ENCODE measurements at regions not wholly inside any gene's neighbourhood (a gene's known extent, or its start where the extent isn't known, plus 50 kb on each side); places are given as distances from the start of the nearest gene placed in this dataset.

DNA sequence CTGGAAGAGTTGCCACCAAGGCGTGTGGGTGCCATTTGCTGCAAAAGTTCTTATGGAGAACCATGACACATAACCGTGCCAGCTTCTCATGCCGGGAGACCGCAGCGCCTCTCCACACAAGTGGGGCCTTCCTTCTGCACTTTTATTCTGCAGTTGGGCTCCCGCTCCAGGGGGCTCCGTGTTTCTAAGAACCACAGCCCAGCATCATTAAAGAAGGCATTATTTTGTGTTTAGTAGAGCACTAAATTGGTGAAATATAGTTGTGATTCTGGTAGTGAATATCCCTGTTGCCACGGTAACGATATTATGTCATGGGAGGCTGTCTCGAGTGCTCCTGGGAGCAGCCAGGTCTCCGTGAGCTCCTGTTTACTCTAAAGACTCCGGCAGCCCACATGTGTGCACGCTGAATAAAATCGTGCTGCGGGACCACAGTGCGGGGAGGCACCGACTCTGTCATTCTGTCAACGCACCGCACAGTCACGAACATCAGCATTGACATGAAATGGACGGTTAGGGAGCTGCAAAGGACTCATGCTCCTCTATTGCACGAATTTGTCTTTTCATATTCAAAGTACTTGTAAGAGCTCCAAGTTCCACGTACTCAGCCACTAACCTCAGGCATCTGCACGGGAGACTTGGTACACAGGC lies 68.8 kb upstream of the PITRM1 start:
- Histone ChIP-seq H3K4me3 (no peak overlapping the region), H3K36me3 (no peaks in the 10 kb centered on the region), H3K27me3 (no peaks in the 10 kb centered on the region), H3K4me1 (peaks cover 0 to 9% (median 0%) of the 10 kb centered on the region in 4 donors), H3K27ac (peak overlapping the region in 1 of 4 donors; percentile 72), H3K9me3 (no peaks in the 10 kb centered on the region)
- DNase-seq (ENCODE audit: low spot score in 2 of 2): no peak
- TF ChIP-seq POLR2A (IDR thresholded peaks at IDR 0.05): no peak
- no peak for TF ChIP-seq EP300 (IDR thresholded peaks at IDR 0.05)
- TF ChIP-seq, protein P1, sequence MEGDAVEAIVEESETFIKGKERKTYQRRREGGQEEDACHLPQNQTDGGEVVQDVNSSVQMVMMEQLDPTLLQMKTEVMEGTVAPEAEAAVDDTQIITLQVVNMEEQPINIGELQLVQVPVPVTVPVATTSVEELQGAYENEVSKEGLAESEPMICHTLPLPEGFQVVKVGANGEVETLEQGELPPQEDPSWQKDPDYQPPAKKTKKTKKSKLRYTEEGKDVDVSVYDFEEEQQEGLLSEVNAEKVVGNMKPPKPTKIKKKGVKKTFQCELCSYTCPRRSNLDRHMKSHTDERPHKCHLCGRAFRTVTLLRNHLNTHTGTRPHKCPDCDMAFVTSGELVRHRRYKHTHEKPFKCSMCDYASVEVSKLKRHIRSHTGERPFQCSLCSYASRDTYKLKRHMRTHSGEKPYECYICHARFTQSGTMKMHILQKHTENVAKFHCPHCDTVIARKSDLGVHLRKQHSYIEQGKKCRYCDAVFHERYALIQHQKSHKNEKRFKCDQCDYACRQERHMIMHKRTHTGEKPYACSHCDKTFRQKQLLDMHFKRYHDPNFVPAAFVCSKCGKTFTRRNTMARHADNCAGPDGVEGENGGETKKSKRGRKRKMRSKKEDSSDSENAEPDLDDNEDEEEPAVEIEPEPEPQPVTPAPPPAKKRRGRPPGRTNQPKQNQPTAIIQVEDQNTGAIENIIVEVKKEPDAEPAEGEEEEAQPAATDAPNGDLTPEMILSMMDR (IDR thresholded peaks at IDR 0.05): no peak
- WGBS, 2 donors: 85 to 90% methylated on average over 24 of the region's 24 CpGs

DNA sequence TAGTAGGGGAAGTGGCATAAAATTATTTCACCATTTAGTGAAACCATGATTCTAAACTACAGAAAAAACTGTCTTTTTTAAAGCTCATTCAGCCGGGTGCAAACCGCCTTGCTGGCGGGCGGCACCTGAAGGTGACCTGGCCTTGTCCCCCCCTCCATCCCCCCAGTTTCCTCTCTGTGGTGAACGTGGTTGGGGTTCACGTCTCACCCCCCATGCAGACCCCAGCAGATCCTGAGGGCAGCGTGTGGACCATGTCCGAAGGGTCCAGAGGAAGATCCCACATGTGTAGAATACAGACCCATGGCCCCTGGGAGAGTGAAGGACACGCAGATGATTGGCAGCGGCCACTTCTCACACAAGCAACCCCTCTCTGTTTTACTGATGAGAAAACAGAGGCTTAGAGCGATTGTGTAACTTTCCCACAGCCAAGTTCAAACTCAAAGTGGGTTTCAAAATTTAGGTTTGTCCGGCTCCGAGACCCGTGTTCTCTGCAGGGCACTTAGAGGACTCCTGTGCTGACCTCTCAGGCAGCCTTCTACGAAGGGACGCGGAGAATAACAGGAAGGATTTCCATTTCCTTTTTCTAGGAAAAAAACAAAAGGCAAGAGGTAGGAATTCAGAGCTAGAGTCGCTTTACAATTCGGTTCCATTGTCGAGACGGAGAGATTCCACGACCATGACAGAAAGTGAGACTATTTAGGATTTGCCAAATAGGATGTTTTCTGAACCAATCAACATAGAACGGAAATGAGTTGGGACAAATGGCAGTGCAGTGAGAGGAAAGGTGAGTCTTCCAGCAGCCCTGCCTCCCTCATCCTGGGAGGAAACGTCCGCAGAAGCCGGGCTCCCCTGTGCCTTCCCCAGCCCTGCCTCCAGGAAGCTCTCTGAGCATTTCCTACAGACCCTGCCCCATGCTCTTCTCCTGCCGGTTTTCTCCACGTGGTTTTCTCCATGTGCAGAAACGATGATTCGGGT lies 67.6 kb upstream of the PITRM1 start:
- 75 to 77% methylated on average over 30 of the region's 30 CpGs for WGBS, 2 donors
- H3K27ac ChIP-seq: peak overlapping the region in 1 of 4 donors; percentile 72
- peak overlapping the region in 2 of 4 donors; percentile 1 to 22 for H3K4me3 ChIP-seq
- no peaks in the 10 kb centered on the region for H3K27me3 ChIP-seq
- peaks cover 0 to 9% (median 0%) of the 10 kb centered on the region in 4 donors for H3K4me1 ChIP-seq
- DNase-seq (ENCODE audit: low spot score in 2 of 2): no peak
- no peaks in the 10 kb centered on the region for H3K9me3 ChIP-seq
- TF ChIP-seq POLR2A (IDR thresholded peaks at IDR 0.05): no peak
- TF ChIP-seq, protein P1 (IDR thresholded peaks at IDR 0.05): no peak
- peak in 1 of 2 donors; percentile 14 for TF ChIP-seq EP300 (IDR thresholded peaks at IDR 0.05)
- H3K36me3 ChIP-seq: no peaks in the 10 kb centered on the region

DNA sequence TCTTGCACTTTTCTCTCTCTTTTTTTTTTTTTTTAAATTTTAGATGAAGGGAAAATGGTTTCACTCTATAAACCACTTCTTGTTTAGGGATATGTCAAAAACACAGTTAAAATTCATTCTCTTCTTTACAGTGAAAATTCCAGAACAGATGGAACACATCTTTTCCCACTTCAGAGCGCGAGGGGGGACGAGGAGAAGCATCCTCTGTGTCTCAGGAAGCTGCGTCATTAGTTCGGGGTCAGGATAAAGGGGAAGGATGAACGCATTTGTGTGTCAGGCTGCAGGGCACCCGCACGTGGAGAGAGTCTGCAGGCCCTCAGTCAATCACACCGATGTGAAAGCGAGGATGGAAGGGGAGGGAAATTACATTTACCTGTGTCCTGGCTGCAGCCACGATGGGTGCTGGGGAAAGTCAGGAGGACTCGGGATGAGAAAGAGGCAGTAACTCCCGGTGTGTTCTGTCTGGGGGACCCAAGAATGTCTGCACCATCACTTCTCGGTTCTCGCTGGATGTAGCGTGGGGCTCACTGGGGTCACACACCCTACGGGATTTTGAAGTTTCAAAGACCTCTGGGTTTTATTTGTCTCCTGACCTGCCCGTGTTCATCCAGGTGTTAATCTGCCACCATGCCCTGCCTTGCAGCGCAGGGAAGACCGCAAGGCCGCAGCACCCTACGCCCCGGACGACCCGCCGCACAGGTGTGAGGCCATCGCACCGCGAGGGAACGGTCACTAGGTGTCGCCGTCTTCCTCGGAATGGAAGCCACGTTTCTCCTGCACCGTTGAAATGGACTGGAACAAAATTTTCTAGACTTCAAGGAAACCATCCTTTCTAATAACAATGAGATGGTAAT lies 66.7 kb upstream of the PITRM1 start:
- 31 to 36% methylated on average over 35 of the region's 35 CpGs for WGBS, 2 donors
- peak overlapping the region in 1 of 4 donors; percentile 72 for H3K27ac ChIP-seq

DNA sequence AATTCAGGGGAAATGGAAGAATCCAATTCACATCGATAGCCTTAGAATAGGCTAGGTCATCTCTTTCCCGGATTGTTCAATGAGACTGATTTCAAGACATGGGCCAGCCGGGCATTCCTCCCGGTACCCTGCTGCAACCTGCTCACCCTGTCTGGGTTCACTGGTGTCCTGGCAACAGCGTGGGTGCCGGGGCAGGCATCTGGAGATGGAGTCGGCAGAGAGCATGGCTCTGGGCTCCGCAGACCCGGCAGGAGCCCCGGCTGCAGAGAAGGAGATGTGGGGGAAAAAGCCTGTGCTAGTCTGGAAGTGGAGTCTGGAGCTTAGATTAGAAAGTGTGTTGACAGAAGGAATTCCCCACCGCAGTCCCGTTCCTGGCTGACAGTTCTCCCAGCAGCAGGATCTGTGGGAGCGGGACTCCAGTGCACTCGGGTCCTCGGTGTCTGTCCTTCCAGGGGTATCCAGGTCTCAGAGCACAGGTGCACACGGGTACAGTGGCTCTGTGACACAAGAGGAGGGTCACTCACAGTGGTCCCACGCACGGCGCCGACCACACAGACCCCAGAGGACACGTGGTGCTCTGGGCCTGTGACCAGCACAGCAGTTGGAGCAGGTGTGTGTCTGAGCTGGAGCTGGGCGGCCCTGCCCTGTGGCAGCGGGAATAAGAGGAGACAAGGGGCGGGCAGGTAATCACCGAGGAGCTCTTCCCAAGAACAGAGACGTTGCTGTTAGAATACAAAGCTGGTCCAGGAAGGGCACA lies 65.7 kb upstream of the PITRM1 start:
- no peaks in the 10 kb centered on the region for H3K36me3 ChIP-seq
- 79 to 81% methylated on average over 24 to 26 of the region's 26 CpGs for WGBS, 2 donors
- no peak overlapping the region for H3K27ac ChIP-seq

More for the DNA sequence above, 66.7 kb upstream of the PITRM1 start:
- DNase-seq (ENCODE audit: low spot score in 2 of 2): peak; percentile 52 to 84
- Histone ChIP-seq H3K4me3 (no peak overlapping the region), H3K36me3 (no peaks in the 10 kb centered on the region), H3K27me3 (no peaks in the 10 kb centered on the region), H3K9me3 (no peaks in the 10 kb centered on the region), H3K4me1 (peaks cover 0 to 9% (median 0%) of the 10 kb centered on the region in 4 donors)
- TF ChIP-seq EP300 (IDR thresholded peaks at IDR 0.05) (peak in 1 of 2 donors; percentile 69), POLR2A (IDR thresholded peaks at IDR 0.05) (no peak)
- TF ChIP-seq, protein P1 (IDR thresholded peaks at IDR 0.05): peak; percentile 84 to 95 (median 86)

More for the DNA sequence above, 65.7 kb upstream of the PITRM1 start:
- Histone ChIP-seq H3K27me3 (no peaks in the 10 kb centered on the region), H3K9me3 (no peaks in the 10 kb centered on the region), H3K4me1 (peaks cover 0 to 9% (median 0%) of the 10 kb centered on the region in 4 donors), H3K4me3 (no peak overlapping the region)
- no peak for DNase-seq (ENCODE audit: low spot score in 2 of 2)
- TF ChIP-seq EP300 (IDR thresholded peaks at IDR 0.05): no peak
- TF ChIP-seq, protein P1 (IDR thresholded peaks at IDR 0.05): no peak
- TF ChIP-seq POLR2A (IDR thresholded peaks at IDR 0.05): no peak
